Uterus (tissue), 3 donors: ENCODE measurements at regions not wholly inside any gene's neighbourhood (a gene's known extent, or its start where the extent isn't known, plus 50 kb on each side); places are given as distances from the start of the nearest gene placed in this dataset.

ENCODE experiments used
- DNase-seq, 2 donors: peaks; one replicate each; pipeline ENCODE4 v3.0.0-alpha.2; 2019 to 2020
- H3K27ac ChIP-seq, 2 donors: fragments of 200-600 bp; sonication (generic); 1 replicate in 1 of 2; 2 replicates in 1 of 2; pipeline ENCODE4 v1.5.1; 2016 to 2018
- H3K27me3 ChIP-seq, 2 donors: fragments of 200-600 bp; sonication (generic); one replicate each; pipeline ENCODE4 v1.5.1; 2018 to 2019; ENCODE audit warnings: control low read depth in 1 of 2
- H3K36me3 ChIP-seq, 2 donors: fragments of 200-600 bp; sonication (generic); one replicate each; pipeline ENCODE4 v1.5.1; 2019; ENCODE audit warnings: control low read depth in 1 of 2
- H3K4me1 ChIP-seq, 2 donors: fragments of 200-600 bp; sonication (generic); one replicate each; pipeline ENCODE4 v1.5.1; 2018 to 2019; ENCODE audit warnings: control low read depth in 1 of 2
- H3K4me3 ChIP-seq, 2 donors: fragments of 200-600 bp; sonication (generic); 1 replicate in 1 of 2; 2 replicates in 1 of 2; pipeline ENCODE4 v1.5.1; 2018 to 2019; ENCODE audit warnings: mild to moderate bottlenecking in 1 of 2
- H3K9me3 ChIP-seq, 2 donors: fragments of 200-600 bp; sonication (generic); one replicate each; pipeline ENCODE4 v1.5.1; 2019; ENCODE audit warnings: control low read depth in 1 of 2
- CTCF ChIP-seq, 4 experiments: fragments of 200-600 bp in 2 of 4; fragments of 450-650 bp in 2 of 4; sonication (generic) in 2 of 4; IDR thresholded peaks; one replicate each; pipeline ENCODE4 v1.5.1; 2016 to 2019; ENCODE audit warnings: antibody characterized with exemption in 4 of 4, mild to moderate bottlenecking in 2 of 4, moderate library complexity in 1 of 4
- POLR2A ChIP-seq, 2 donors: fragments of 450-650 bp; IDR thresholded peaks; one replicate each; pipeline ENCODE4 v1.6.1; 2016; ENCODE audit warnings: antibody characterized with exemption in 2 of 2, mild to moderate bottlenecking in 1 of 2, moderate library complexity in 1 of 2
- intact Hi-C: fragments of 100-400 bp; cut with DNase I; formaldehyde crosslinking; loops from one replicate; pipeline ENCODE4 v1.15.1; 2023; ENCODE audit warnings: low total_unique reads
- donor health status: DM: yes; HTN: yes; CAD: no.

GRCh38 chr1:29802181-29803068 lies 566.1 kb downstream of the PTPRU start:
- Histone ChIP-seq H3K27ac (peak overlapping the region in 1 of 2 donors; percentile 57), H3K4me1 (no peaks in the 10 kb centered on the region), H3K27me3 (no peaks in the 10 kb centered on the region), H3K4me3 (no peak overlapping the region), H3K36me3 (no peaks in the 10 kb centered on the region), H3K9me3 (no peaks in the 10 kb centered on the region)
- TF ChIP-seq POLR2A (IDR thresholded peaks at IDR 0.05) = no peak
- no peak for TF ChIP-seq CTCF (IDR thresholded peaks at IDR 0.05)
- intact Hi-C loops = no loop called here
- DNase-seq = peak in 1 of 2 donors; percentile 5

GRCh38 chr1:29801561-29801973 lies 565.2 kb downstream of the PTPRU start:
- H3K4me3 ChIP-seq = no peak overlapping the region
- no peaks in the 10 kb centered on the region for H3K36me3 ChIP-seq
- no peaks in the 10 kb centered on the region for H3K9me3 ChIP-seq
- TF ChIP-seq POLR2A (IDR thresholded peaks at IDR 0.05) = no peak
- no peak for TF ChIP-seq CTCF (IDR thresholded peaks at IDR 0.05)
- H3K27me3 ChIP-seq = no peaks in the 10 kb centered on the region
- peak overlapping the region in 1 of 2 donors; percentile 57 for H3K27ac ChIP-seq
- no peaks in the 10 kb centered on the region for H3K4me1 ChIP-seq
- intact Hi-C loops = no loop called here
- peak in 1 of 2 donors; percentile 54 for DNase-seq

- intact Hi-C loops = no loop called here
- Histone ChIP-seq H3K27me3 (no peaks in the 10 kb centered on the region), H3K9me3 (no peaks in the 10 kb centered on the region), H3K4me3 (no peak overlapping the region), H3K36me3 (no peaks in the 10 kb centered on the region), H3K4me1 (no peaks in the 10 kb centered on the region), H3K27ac (peak overlapping the region in 1 of 2 donors; percentile 57)
- TF ChIP-seq POLR2A (IDR thresholded peaks at IDR 0.05) (no peak), CTCF (IDR thresholded peaks at IDR 0.05) (no peak)
- DNase-seq = no peak
Observed at GRCh38 chr1:29801003-29801402, 564.7 kb downstream of the PTPRU start.

- Histone ChIP-seq H3K27me3 (no peaks in the 10 kb centered on the region), H3K4me3 (no peak overlapping the region), H3K27ac (no peak overlapping the region), H3K4me1 (no peaks in the 10 kb centered on the region), H3K36me3 (no peaks in the 10 kb centered on the region), H3K9me3 (no peaks in the 10 kb centered on the region)
- intact Hi-C loops = no loop called here
- no peak for DNase-seq
- TF ChIP-seq CTCF (IDR thresholded peaks at IDR 0.05) (no peak), POLR2A (IDR thresholded peaks at IDR 0.05) (no peak)
Observed at GRCh38 chr1:29800522-29800956, 564.2 kb downstream of the PTPRU start.

- intact Hi-C loops = no loop called here
- DNase-seq = no peak
- H3K27ac ChIP-seq = no peak overlapping the region
- no peaks in the 10 kb centered on the region for H3K9me3 ChIP-seq
- H3K36me3 ChIP-seq = no peaks in the 10 kb centered on the region
- TF ChIP-seq CTCF (IDR thresholded peaks at IDR 0.05) (no peak), POLR2A (IDR thresholded peaks at IDR 0.05) (no peak)
- no peaks in the 10 kb centered on the region for H3K27me3 ChIP-seq
- H3K4me1 ChIP-seq = no peaks in the 10 kb centered on the region
- no peak overlapping the region for H3K4me3 ChIP-seq
Observed at GRCh38 chr1:29800120-29800519, 563.8 kb downstream of the PTPRU start.
